Pons (tissue), 1 donor: ENCODE measurements at regions not wholly inside any gene's neighbourhood (a gene's known extent, or its start where the extent isn't known, plus 50 kb on each side); places are given as distances from the start of the nearest gene placed in this dataset.
A peak's percentile ranks its signal among the peaks of the same experiment; 100 is the strongest.

Experiments used
- DNase-seq: peaks from one replicate; pipeline ENCODE4 v3.0.0-alpha.2; 2016; ENCODE audit warnings: low spot score

GRCh38 chr10:52440612-52441285 lies 126.7 kb downstream of the DKK1 start:
- DNase-seq, result no peak

- DNase-seq, result no peak
Observed at GRCh38 chr10:52442576-52442975, 128.5 kb downstream of the DKK1 start.

GRCh38 chr10:52443419-52444388 lies 129.6 kb downstream of the DKK1 start:
- no peak for DNase-seq

- DNase-seq, result no peak
Observed at GRCh38 chr10:52446391-52446790, 132.3 kb downstream of the DKK1 start.

GRCh38 chr10:52447931-52448353 lies 133.9 kb downstream of the DKK1 start:
- DNase-seq, result no peak

- no peak for DNase-seq
Observed at GRCh38 chr10:52450762-52451291, 136.7 kb downstream of the DKK1 start.

- no peak for DNase-seq
Observed at GRCh38 chr10:52451817-52452216, 137.7 kb downstream of the DKK1 start.

GRCh38 chr10:52452600-52453493 lies 138.8 kb downstream of the DKK1 start:
- no peak for DNase-seq

GRCh38 chr10:52453501-52453900 lies 139.4 kb downstream of the DKK1 start:
- DNase-seq, result no peak

- peak; percentile 72 for DNase-seq
Observed at GRCh38 chr10:52454491-52454890, 140.4 kb downstream of the DKK1 start.

GRCh38 chr10:52455098-52455497 lies 141.0 kb downstream of the DKK1 start:
- DNase-seq, result no peak

- DNase-seq, result no peak
Observed at GRCh38 chr10:52459097-52459496, 145.0 kb downstream of the DKK1 start.

- peak; percentile 28 for DNase-seq
Observed at GRCh38 chr10:52463826-52464225, 149.7 kb downstream of the DKK1 start.

GRCh38 chr10:52464368-52465124 lies 150.5 kb downstream of the DKK1 start:
- DNase-seq, result no peak

- no peak for DNase-seq
Observed at GRCh38 chr10:52465202-52465601, 151.1 kb downstream of the DKK1 start.

GRCh38 chr10:52466464-52466863 lies 152.4 kb downstream of the DKK1 start:
- peak; percentile 20 for DNase-seq

GRCh38 chr10:52469970-52470705 lies 156.1 kb downstream of the DKK1 start:
- no peak for DNase-seq

- DNase-seq, result no peak
Observed at GRCh38 chr10:52472406-52473146, 158.5 kb downstream of the DKK1 start.

- peak; percentile 6 for DNase-seq
Observed at GRCh38 chr10:52474265-52474664, 160.2 kb downstream of the DKK1 start.

- no peak for DNase-seq
Observed at GRCh38 chr10:52477305-52477704, 163.2 kb downstream of the DKK1 start.
